ENCODE measurements at regions not wholly inside any gene's neighbourhood (a gene's known extent, or its start where the extent isn't known, plus 50 kb on each side); places are given as distances from the start of the nearest gene placed in this dataset.

DNA sequence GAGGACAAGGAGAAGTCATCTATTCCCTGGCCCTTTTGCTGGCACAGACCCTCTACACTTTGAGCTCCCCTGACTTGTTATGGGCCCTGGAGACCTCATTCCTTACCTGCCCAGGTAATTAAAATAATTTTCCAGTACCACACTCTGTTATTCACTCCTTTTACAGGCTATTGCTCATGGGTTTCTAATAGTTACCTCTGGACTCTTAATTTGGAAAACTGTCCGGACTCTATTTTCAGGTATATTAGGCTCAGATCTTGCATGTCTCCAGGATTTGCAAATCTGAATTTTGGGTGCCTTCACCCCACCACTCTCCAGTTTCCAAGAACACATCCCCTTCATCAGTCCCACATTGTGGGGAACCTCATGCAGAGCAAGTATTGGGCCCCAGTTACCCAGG is 186.8 kb upstream of the SESN3 start:
- peak overlapping the region; percentile 29 for H2BK12ac ChIP-seq (ENCODE audit: low read length)
- H3K79me2 ChIP-seq (ENCODE audit: control insufficient read depth, insufficient read depth, low read length, poor library complexity): no peaks in the 10 kb centered on the region
- H3K14ac ChIP-seq (ENCODE audit: low read length): no peak overlapping the region
- no peaks in the 10 kb centered on the region for H3K79me1 ChIP-seq (ENCODE audit: low read length)
- no peak for DNase-seq
- no peaks in the 10 kb centered on the region for H3K9me3 ChIP-seq (ENCODE audit: insufficient read depth, low read depth, low read length)
- no peak overlapping the region for H3K27ac ChIP-seq (ENCODE audit: low read depth, low read length)
- no peak overlapping the region for H2AK5ac ChIP-seq (ENCODE audit: low read length)
- no peak overlapping the region for H2BK120ac ChIP-seq (ENCODE audit: insufficient read depth, low read length, poor library complexity)
- peaks cover 0 to 2% of the 10 kb centered on the region in 2 experiments for H3K4me1 ChIP-seq (ENCODE audit: control insufficient read depth in 1 of 2, insufficient read depth in 2 of 2, low read length in 2 of 2)
- no peaks in the 10 kb centered on the region for H3K27me3 ChIP-seq (ENCODE audit: insufficient read depth, low read length)
- no peak overlapping the region for H3K9ac ChIP-seq (ENCODE audit: low read length)
- H3K4ac ChIP-seq (ENCODE audit: low read depth, low read length): no peak overlapping the region
- H3K23ac ChIP-seq (ENCODE audit: low read length): no peak overlapping the region
- no CpG with 5 or more reads among the region's 1 CpG for WGBS (ENCODE audit: extremely low coverage, insufficient coverage, insufficient read length)
- H4K91ac ChIP-seq (ENCODE audit: low read depth, low read length): no peak overlapping the region
- H3K4me3 ChIP-seq (ENCODE audit: low read depth, low read length): no peak overlapping the region
- no peak overlapping the region for H2BK5ac ChIP-seq (ENCODE audit: low read depth, low read length, poor library complexity)
- no peak overlapping the region for H3K18ac ChIP-seq (ENCODE audit: low read length)
- no peak overlapping the region for H4K8ac ChIP-seq (ENCODE audit: low read depth, low read length)
- H3K4me2 ChIP-seq (ENCODE audit: low read length): no peak overlapping the region
- no peaks in the 10 kb centered on the region for H3K36me3 ChIP-seq (ENCODE audit: control insufficient read depth in 1 of 2, insufficient read depth in 2 of 2, low read length in 2 of 2)
- H4K12ac ChIP-seq (ENCODE audit: low read depth, low read length): no peak overlapping the region
- H2AFZ ChIP-seq (ENCODE audit: insufficient read depth, low read length, poor library complexity): no peak overlapping the region

DNA sequence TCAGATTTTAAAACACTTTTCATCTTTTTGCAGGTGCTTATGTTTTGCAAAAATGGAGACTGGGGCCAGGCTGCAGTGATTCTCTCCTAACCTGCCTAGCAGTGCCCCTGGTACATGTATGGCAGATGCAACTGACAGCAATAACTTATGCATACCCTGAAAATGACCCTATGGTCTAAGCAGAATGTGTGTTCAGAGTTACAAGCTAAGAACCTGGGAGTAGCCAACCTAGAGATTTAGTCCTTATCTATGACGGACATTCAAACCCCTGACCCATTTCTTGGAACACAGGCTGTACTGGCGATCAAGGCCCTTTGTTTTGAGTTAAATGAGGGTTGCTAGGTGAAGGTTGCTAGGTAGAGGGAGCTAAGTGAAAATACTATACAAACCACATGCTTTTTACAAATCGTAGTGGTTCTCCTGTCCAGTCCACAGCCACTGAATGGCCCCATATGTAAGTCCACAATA is 184.9 kb upstream of the SESN3 start:
- no peaks in the 10 kb centered on the region for H3K79me1 ChIP-seq (ENCODE audit: low read length)
- H3K14ac ChIP-seq (ENCODE audit: low read length): no peak overlapping the region
- DNase-seq: peak; percentile 80 to 84
- H3K79me2 ChIP-seq (ENCODE audit: control insufficient read depth, insufficient read depth, low read length, poor library complexity): no peaks in the 10 kb centered on the region
- H4K8ac ChIP-seq (ENCODE audit: low read depth, low read length): no peak overlapping the region
- no peak overlapping the region for H3K9ac ChIP-seq (ENCODE audit: low read length)
- H4K12ac ChIP-seq (ENCODE audit: low read depth, low read length): no peak overlapping the region
- no peak overlapping the region for H2AK5ac ChIP-seq (ENCODE audit: low read length)
- H3K4me2 ChIP-seq (ENCODE audit: low read length): no peak overlapping the region
- no peak overlapping the region for H3K23ac ChIP-seq (ENCODE audit: low read length)
- H3K36me3 ChIP-seq (ENCODE audit: control insufficient read depth in 1 of 2, insufficient read depth in 2 of 2, low read length in 2 of 2): no peaks in the 10 kb centered on the region
- no peak overlapping the region for H2AFZ ChIP-seq (ENCODE audit: insufficient read depth, low read length, poor library complexity)
- no peak overlapping the region for H3K18ac ChIP-seq (ENCODE audit: low read length)
- H3K4me1 ChIP-seq (ENCODE audit: control insufficient read depth in 1 of 2, insufficient read depth in 2 of 2, low read length in 2 of 2): peaks cover 0 to 2% of the 10 kb centered on the region in 2 experiments
- H2BK5ac ChIP-seq (ENCODE audit: low read depth, low read length, poor library complexity): no peak overlapping the region
- H3K4me3 ChIP-seq (ENCODE audit: low read depth, low read length): no peak overlapping the region
- H3K4ac ChIP-seq (ENCODE audit: low read depth, low read length): no peak overlapping the region
- H3K27ac ChIP-seq (ENCODE audit: low read depth, low read length): no peak overlapping the region
- WGBS (ENCODE audit: extremely low coverage, insufficient coverage, insufficient read length): no CpG with 5 or more reads among the region's 3 CpGs
- H3K9me3 ChIP-seq (ENCODE audit: insufficient read depth, low read depth, low read length): no peaks in the 10 kb centered on the region
- H2BK12ac ChIP-seq (ENCODE audit: low read length): no peak overlapping the region
- no peak overlapping the region for H2BK120ac ChIP-seq (ENCODE audit: insufficient read depth, low read length, poor library complexity)
- H3K27me3 ChIP-seq (ENCODE audit: insufficient read depth, low read length): no peaks in the 10 kb centered on the region
- no peak overlapping the region for H4K91ac ChIP-seq (ENCODE audit: low read depth, low read length)

DNA sequence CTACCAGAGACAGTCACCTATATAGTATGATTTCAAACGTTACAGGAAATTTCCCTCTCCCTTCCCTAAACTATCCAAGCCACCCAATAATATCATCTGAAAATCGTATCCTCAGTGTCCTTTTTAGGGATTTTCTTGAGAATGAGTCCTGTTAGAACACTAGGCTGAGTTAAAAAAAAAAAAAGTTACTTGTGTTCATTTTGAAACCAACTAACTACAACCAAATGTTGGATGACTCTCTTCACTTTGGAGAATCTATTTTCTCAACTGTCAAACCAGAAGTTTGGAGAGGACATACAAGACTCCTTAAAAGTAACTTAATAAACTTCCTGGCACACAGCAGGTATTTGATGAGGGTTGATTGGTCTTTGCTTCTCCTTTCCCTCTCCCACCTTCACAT is 183.2 kb upstream of the SESN3 start:
- H3K4me1 ChIP-seq (ENCODE audit: control insufficient read depth in 1 of 2, insufficient read depth in 2 of 2, low read length in 2 of 2): peaks cover 0 to 2% of the 10 kb centered on the region in 2 experiments
- no CpG with 5 or more reads among the region's 2 CpGs for WGBS (ENCODE audit: extremely low coverage, insufficient coverage, insufficient read length)
- no peak overlapping the region for H3K18ac ChIP-seq (ENCODE audit: low read length)
- H4K8ac ChIP-seq (ENCODE audit: low read depth, low read length): no peak overlapping the region
- H3K36me3 ChIP-seq (ENCODE audit: control insufficient read depth in 1 of 2, insufficient read depth in 2 of 2, low read length in 2 of 2): no peaks in the 10 kb centered on the region
- no peak for DNase-seq
- H2AK5ac ChIP-seq (ENCODE audit: low read length): no peak overlapping the region
- no peak overlapping the region for H3K9ac ChIP-seq (ENCODE audit: low read length)
- no peak overlapping the region for H2BK12ac ChIP-seq (ENCODE audit: low read length)
- no peaks in the 10 kb centered on the region for H3K27me3 ChIP-seq (ENCODE audit: insufficient read depth, low read length)
- no peaks in the 10 kb centered on the region for H3K79me1 ChIP-seq (ENCODE audit: low read length)
- no peaks in the 10 kb centered on the region for H3K9me3 ChIP-seq (ENCODE audit: insufficient read depth, low read depth, low read length)
- H3K79me2 ChIP-seq (ENCODE audit: control insufficient read depth, insufficient read depth, low read length, poor library complexity): no peaks in the 10 kb centered on the region
- H4K12ac ChIP-seq (ENCODE audit: low read depth, low read length): no peak overlapping the region
- no peak overlapping the region for H3K27ac ChIP-seq (ENCODE audit: low read depth, low read length)
- no peak overlapping the region for H3K23ac ChIP-seq (ENCODE audit: low read length)
- no peak overlapping the region for H3K4ac ChIP-seq (ENCODE audit: low read depth, low read length)
- no peak overlapping the region for H2BK5ac ChIP-seq (ENCODE audit: low read depth, low read length, poor library complexity)
- no peak overlapping the region for H3K14ac ChIP-seq (ENCODE audit: low read length)
- H2AFZ ChIP-seq (ENCODE audit: insufficient read depth, low read length, poor library complexity): no peak overlapping the region
- H2BK120ac ChIP-seq (ENCODE audit: insufficient read depth, low read length, poor library complexity): no peak overlapping the region
- no peak overlapping the region for H3K4me3 ChIP-seq (ENCODE audit: low read depth, low read length)
- no peak overlapping the region for H4K91ac ChIP-seq (ENCODE audit: low read depth, low read length)
- H3K4me2 ChIP-seq (ENCODE audit: low read length): no peak overlapping the region

DNA sequence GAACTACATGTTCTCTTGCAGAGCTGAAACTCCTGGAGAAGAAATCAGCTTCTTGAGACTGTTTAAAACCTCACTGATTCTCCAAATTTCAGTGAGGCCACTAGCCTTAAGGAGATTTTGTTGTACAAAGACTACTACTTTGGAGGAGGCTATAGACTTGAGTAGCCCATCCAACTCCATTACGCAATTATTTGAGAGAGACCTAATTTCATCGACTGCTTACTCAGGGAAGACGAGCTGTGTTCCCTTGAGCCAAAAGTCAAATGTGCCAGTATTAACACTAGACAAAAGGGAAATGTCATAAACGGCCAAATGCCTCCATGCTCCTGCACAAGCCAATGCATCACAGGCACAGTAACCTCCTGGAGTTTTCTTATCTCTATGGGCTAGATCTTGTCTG is 182.8 kb upstream of the SESN3 start:
- H3K79me2 ChIP-seq (ENCODE audit: control insufficient read depth, insufficient read depth, low read length, poor library complexity): no peaks in the 10 kb centered on the region
- no CpG with 5 or more reads among the region's 4 CpGs for WGBS (ENCODE audit: extremely low coverage, insufficient coverage, insufficient read length)
- H2AFZ ChIP-seq (ENCODE audit: insufficient read depth, low read length, poor library complexity): no peak overlapping the region
- peaks cover 0 to 2% of the 10 kb centered on the region in 2 experiments for H3K4me1 ChIP-seq (ENCODE audit: control insufficient read depth in 1 of 2, insufficient read depth in 2 of 2, low read length in 2 of 2)
- peak overlapping the region; percentile 52 for H2AK5ac ChIP-seq (ENCODE audit: low read length)
- H4K8ac ChIP-seq (ENCODE audit: low read depth, low read length): no peak overlapping the region
- no peak overlapping the region for H4K12ac ChIP-seq (ENCODE audit: low read depth, low read length)
- H3K27ac ChIP-seq (ENCODE audit: low read depth, low read length): no peak overlapping the region
- no peak overlapping the region for H3K18ac ChIP-seq (ENCODE audit: low read length)
- no peak overlapping the region for H2BK12ac ChIP-seq (ENCODE audit: low read length)
- H2BK5ac ChIP-seq (ENCODE audit: low read depth, low read length, poor library complexity): no peak overlapping the region
- no peak for DNase-seq
- no peak overlapping the region for H3K9ac ChIP-seq (ENCODE audit: low read length)
- H3K23ac ChIP-seq (ENCODE audit: low read length): no peak overlapping the region
- H3K4ac ChIP-seq (ENCODE audit: low read depth, low read length): no peak overlapping the region
- no peaks in the 10 kb centered on the region for H3K79me1 ChIP-seq (ENCODE audit: low read length)
- H3K4me2 ChIP-seq (ENCODE audit: low read length): no peak overlapping the region
- H3K14ac ChIP-seq (ENCODE audit: low read length): no peak overlapping the region
- H4K91ac ChIP-seq (ENCODE audit: low read depth, low read length): no peak overlapping the region
- H3K4me3 ChIP-seq (ENCODE audit: low read depth, low read length): no peak overlapping the region
- no peak overlapping the region for H2BK120ac ChIP-seq (ENCODE audit: insufficient read depth, low read length, poor library complexity)
- no peaks in the 10 kb centered on the region for H3K9me3 ChIP-seq (ENCODE audit: insufficient read depth, low read depth, low read length)
- no peaks in the 10 kb centered on the region for H3K36me3 ChIP-seq (ENCODE audit: control insufficient read depth in 1 of 2, insufficient read depth in 2 of 2, low read length in 2 of 2)
- no peaks in the 10 kb centered on the region for H3K27me3 ChIP-seq (ENCODE audit: insufficient read depth, low read length)
